ENCODE measurements at regions not wholly inside any gene's neighbourhood (a gene's known extent, or its start where the extent isn't known, plus 50 kb on each side); places are given as distances from the start of the nearest gene placed in this dataset.
"Not testable (repeated sequence)": the region's sequence is repeated elsewhere in the genome, so short reads cannot be mapped to it uniquely, and the experiment has no call there.

GRCh38 chr18:8882632-8883408 lies 177.5 kb downstream of the MTCL1 start:
- no peak for ATAC-seq

- ATAC-seq = no peak
These were observed 178.0 kb downstream of the MTCL1 start for GRCh38 chr18:8883409-8883668.

- ATAC-seq = not testable (repeated sequence)
These were observed 182.5 kb downstream of the MTCL1 start for GRCh38 chr18:8887877-8888276.

GRCh38 chr18:8889489-8889888 lies 184.1 kb downstream of the MTCL1 start:
- no peak for ATAC-seq

- ATAC-seq = not testable (repeated sequence)
These were observed 185.1 kb downstream of the MTCL1 start for GRCh38 chr18:8890503-8890902.

GRCh38 chr18:8890957-8891464 lies 185.7 kb downstream of the MTCL1 start:
- peak in 1 of 2 donors; percentile 7 for ATAC-seq

GRCh38 chr18:8893221-8893620 lies 187.9 kb downstream of the MTCL1 start:
- no peak for ATAC-seq

GRCh38 chr18:8893628-8894231 lies 188.4 kb downstream of the MTCL1 start:
- ATAC-seq = no peak

GRCh38 chr18:8894823-8895222 lies 189.5 kb downstream of the MTCL1 start:
- no peak for ATAC-seq

GRCh38 chr18:8895341-8895740 lies 190.0 kb downstream of the MTCL1 start:
- no peak for ATAC-seq

GRCh38 chr18:8895987-8896619 lies 190.7 kb downstream of the MTCL1 start:
- ATAC-seq = no peak

GRCh38 chr18:8899000-8899399 lies 193.6 kb downstream of the MTCL1 start:
- ATAC-seq = no peak

- no peak for ATAC-seq
These were observed 195.2 kb downstream of the MTCL1 start for GRCh38 chr18:8900552-8900951.

- no peak for ATAC-seq
These were observed 195.7 kb downstream of the MTCL1 start for GRCh38 chr18:8901019-8901418.

- ATAC-seq = no peak
These were observed 198.2 kb upstream of the NDUFV2 start for GRCh38 chr18:8904316-8904715.

- ATAC-seq = no peak
These were observed 193.5 kb upstream of the NDUFV2 start for GRCh38 chr18:8908792-8909510.

- no peak for ATAC-seq
These were observed 192.2 kb upstream of the NDUFV2 start for GRCh38 chr18:8910186-8910822.

- no peak for ATAC-seq
These were observed 191.7 kb upstream of the NDUFV2 start for GRCh38 chr18:8910843-8911242.

GRCh38 chr18:8911408-8912340 lies 190.8 kb upstream of the NDUFV2 start:
- ATAC-seq = no peak

GRCh38 chr18:8912348-8913326 lies 189.9 kb upstream of the NDUFV2 start:
- ATAC-seq = no peak

Data from activated CD4-positive, CD25-positive, alpha-beta regulatory T cell treated with anti-CD3 and anti-CD28 coated beads, Interleukin-2, amount 50 U/mL, for 24 hours (primary cell).